ENCODE measurements at regions not wholly inside any gene's neighbourhood (a gene's known extent, or its start where the extent isn't known, plus 50 kb on each side); places are given as distances from the start of the nearest gene placed in this dataset.

- H3K27ac Mint-ChIP-seq: no peak overlapping the region
- H3K4me3 Mint-ChIP-seq: no peak overlapping the region
- peaks cover 11% of the 10 kb centered on the region for H3K27me3 Mint-ChIP-seq
- no peak for DNase-seq (ENCODE audit: low spot score in 2 of 2)
- no peaks in the 10 kb centered on the region for H3K4me1 Mint-ChIP-seq
- no peaks in the 10 kb centered on the region for H3K9me3 Mint-ChIP-seq
- no peaks in the 10 kb centered on the region for H3K36me3 Mint-ChIP-seq
- no peak for ATAC-seq (ENCODE audit: low read depth)
Measured at GRCh38 chr14:54310151-54310850, 86.5 kb upstream of the CDKN3 start.

DNA sequence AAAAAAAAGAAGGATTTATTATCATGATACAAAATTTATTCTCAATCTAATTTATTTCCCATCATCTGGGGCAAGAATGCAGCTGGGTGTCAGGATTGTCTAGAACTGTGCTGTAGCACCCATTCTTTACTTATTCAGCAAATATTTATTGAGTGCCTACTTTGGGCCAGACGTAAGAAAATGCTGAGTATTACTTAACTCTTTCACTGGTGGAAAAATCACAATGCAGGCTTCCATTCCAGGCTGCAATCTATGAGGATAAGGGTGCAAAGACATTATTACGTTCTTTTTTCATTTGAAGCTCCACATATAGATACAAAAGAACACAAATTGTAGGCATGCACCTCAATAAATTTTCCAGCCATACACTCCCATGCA, 86.0 kb upstream of the CDKN3 start:
- no peak overlapping the region for H3K27ac Mint-ChIP-seq
- no peaks in the 10 kb centered on the region for H3K4me1 Mint-ChIP-seq
- no peaks in the 10 kb centered on the region for H3K36me3 Mint-ChIP-seq
- H3K27me3 Mint-ChIP-seq: peaks cover 11% of the 10 kb centered on the region
- DNase-seq (ENCODE audit: low spot score in 2 of 2) (no peak), ATAC-seq (ENCODE audit: low read depth) (no peak)
- H3K4me3 Mint-ChIP-seq: no peak overlapping the region
- H3K9me3 Mint-ChIP-seq: no peaks in the 10 kb centered on the region

- Mint-ChIP-seq H3K4me3 (no peak overlapping the region), H3K27ac (no peak overlapping the region), H3K36me3 (no peaks in the 10 kb centered on the region), H3K9me3 (no peaks in the 10 kb centered on the region), H3K27me3 (peaks cover 11% of the 10 kb centered on the region), H3K4me1 (no peaks in the 10 kb centered on the region)
- DNase-seq (ENCODE audit: low spot score in 2 of 2): no peak
- no peak for ATAC-seq (ENCODE audit: low read depth)
Measured at GRCh38 chr14:54312166-54312801, 84.5 kb upstream of the CDKN3 start.

DNA sequence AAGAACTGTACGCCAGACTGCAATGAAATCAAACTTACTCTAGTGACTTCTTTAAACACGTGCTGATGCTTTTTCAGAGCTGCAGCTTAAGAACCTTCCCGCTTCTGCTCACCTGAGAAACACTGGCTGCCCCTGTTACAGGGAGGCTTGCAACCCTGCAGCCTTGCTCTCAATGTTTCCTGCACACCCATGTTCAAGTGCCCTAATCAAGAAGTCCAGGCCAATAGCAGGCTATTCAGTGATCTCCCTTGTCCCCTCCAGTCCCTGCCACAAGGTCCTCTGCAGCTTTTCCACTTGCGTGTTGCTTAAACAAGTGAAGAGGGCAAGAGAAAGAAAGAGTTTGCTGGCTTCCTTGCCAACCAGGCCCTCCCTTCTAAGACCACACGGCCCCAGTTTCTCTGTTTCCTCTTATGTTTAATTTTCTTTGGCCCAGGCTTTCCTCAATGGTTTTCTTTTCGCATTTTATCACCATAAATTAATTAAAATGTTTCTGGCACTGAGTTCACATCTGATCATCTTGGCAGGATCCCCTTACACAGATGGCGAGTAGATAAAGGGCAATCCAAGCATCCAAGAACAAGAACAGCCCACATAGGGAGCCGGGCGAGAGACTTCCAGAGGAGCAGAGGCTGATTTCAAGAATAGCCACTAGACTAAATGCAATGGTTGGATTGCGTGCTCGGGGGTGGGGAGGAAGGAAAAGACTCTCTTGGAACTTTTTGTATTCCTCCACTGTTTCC, 82.3 kb upstream of the CDKN3 start:
- Mint-ChIP-seq H3K9me3 (no peaks in the 10 kb centered on the region), H3K27me3 (peaks cover 11% of the 10 kb centered on the region), H3K4me1 (no peaks in the 10 kb centered on the region), H3K36me3 (no peaks in the 10 kb centered on the region), H3K4me3 (no peak overlapping the region), H3K27ac (no peak overlapping the region)
- ATAC-seq (ENCODE audit: low read depth) (no peak), DNase-seq (ENCODE audit: low spot score in 2 of 2) (no peak)

- no peak for ATAC-seq (ENCODE audit: low read depth)
- H3K4me3 Mint-ChIP-seq: no peak overlapping the region
Measured at GRCh38 chr14:54316652-54317051, 80.2 kb upstream of the CDKN3 start.

DNA sequence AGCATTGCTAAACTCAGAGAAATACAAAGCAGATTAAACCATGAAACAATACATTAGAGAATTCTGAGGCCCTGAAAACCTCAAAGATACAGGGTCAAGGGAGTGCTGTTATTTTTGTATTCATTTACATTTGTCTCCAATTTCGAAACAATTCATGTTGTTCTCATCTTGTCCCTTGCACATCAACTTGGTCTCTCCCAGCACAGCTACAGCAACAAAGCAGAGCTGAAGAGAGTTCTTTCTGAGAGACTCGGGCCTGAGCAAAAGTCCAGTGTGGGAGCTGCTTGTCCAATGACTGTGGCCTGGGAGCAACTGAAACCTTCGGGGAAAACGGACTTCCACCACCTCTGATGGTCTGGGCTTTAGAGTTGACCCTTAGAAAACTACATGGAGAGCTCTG, 79.4 kb upstream of the CDKN3 start:
- no peaks in the 10 kb centered on the region for H3K36me3 Mint-ChIP-seq

More at GRCh38 chr14:54316652-54317051, 80.2 kb upstream of the CDKN3 start:
- Mint-ChIP-seq H3K4me1 (no peaks in the 10 kb centered on the region), H3K36me3 (no peaks in the 10 kb centered on the region), H3K27me3 (peaks cover 10% of the 10 kb centered on the region), H3K9me3 (no peaks in the 10 kb centered on the region), H3K27ac (no peak overlapping the region)
- DNase-seq (ENCODE audit: low spot score in 2 of 2): no peak

DNA sequence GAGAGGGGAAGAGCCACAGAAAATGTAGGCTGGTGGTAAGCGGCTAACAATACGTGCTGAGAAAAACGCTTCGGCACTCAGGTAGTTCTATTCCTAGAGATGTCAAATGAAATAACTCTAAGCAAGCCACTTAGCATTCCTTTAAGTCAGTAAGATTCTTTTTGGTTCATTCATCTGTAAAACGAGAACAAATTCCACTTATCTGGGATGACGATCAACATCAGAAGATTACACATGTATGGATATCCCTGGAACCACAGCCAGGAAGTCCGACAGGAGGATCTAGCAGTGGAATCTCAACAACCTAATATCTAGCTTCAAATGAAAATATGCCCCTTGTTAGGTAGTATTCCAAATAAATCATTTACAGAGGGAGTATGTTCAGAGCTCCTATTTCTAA, 74.6 kb upstream of the CDKN3 start:
- Mint-ChIP-seq H3K4me3 (no peak overlapping the region), H3K4me1 (no peaks in the 10 kb centered on the region), H3K36me3 (no peaks in the 10 kb centered on the region), H3K27ac (no peak overlapping the region), H3K9me3 (no peaks in the 10 kb centered on the region), H3K27me3 (peaks cover 9% of the 10 kb centered on the region)
- DNase-seq (ENCODE audit: low spot score in 2 of 2): no peak
- ATAC-seq (ENCODE audit: low read depth): no peak

More for the DNA sequence above, 79.4 kb upstream of the CDKN3 start:
- Mint-ChIP-seq H3K27ac (no peak overlapping the region), H3K4me1 (no peaks in the 10 kb centered on the region), H3K9me3 (no peaks in the 10 kb centered on the region), H3K27me3 (peaks cover 10% of the 10 kb centered on the region), H3K4me3 (no peak overlapping the region)
- ATAC-seq (ENCODE audit: low read depth) (no peak), DNase-seq (ENCODE audit: low spot score in 2 of 2) (no peak)

GRCh38 chr14:54322701-54323337, 74.0 kb upstream of the CDKN3 start:
- no peak for ATAC-seq (ENCODE audit: low read depth)

DNA sequence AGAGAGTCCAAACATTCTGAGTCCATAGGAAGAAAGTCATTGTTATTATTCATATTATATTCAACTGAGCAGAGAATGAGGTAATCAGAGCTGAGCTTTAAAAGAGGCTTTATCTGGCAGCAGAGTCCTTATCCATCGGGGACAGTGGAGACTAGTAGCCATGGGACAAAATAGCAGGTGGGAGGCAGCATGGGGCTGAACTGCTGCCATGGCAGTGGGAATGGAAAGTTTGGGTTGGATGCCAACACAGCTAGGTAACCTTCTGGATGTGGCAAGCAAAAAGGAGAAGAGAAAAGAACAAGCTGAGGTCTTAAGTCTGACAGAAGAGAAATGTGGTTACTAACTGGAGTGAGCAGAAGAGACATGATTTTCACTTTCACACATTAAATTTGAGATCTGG, 71.0 kb upstream of the CDKN3 start:
- H3K4me3 Mint-ChIP-seq: no peak overlapping the region
- no peaks in the 10 kb centered on the region for H3K4me1 Mint-ChIP-seq
- H3K36me3 Mint-ChIP-seq: no peaks in the 10 kb centered on the region
- H3K27ac Mint-ChIP-seq: no peak overlapping the region
- DNase-seq (ENCODE audit: low spot score in 2 of 2) (no peak), ATAC-seq (ENCODE audit: low read depth) (no peak)
- peaks cover 13% of the 10 kb centered on the region for H3K27me3 Mint-ChIP-seq
- H3K9me3 Mint-ChIP-seq: no peaks in the 10 kb centered on the region

More at GRCh38 chr14:54322701-54323337, 74.0 kb upstream of the CDKN3 start:
- Mint-ChIP-seq H3K27me3 (peaks cover 9% of the 10 kb centered on the region), H3K4me3 (no peak overlapping the region), H3K27ac (no peak overlapping the region), H3K4me1 (no peaks in the 10 kb centered on the region), H3K36me3 (no peaks in the 10 kb centered on the region), H3K9me3 (no peaks in the 10 kb centered on the region)
- no peak for DNase-seq (ENCODE audit: low spot score in 2 of 2)

GRCh38 chr14:54329082-54329695, 67.6 kb upstream of the CDKN3 start:
- H3K9me3 Mint-ChIP-seq: no peaks in the 10 kb centered on the region
- H3K27me3 Mint-ChIP-seq: peaks cover 10% of the 10 kb centered on the region
- DNase-seq (ENCODE audit: low spot score in 2 of 2) (no peak), ATAC-seq (ENCODE audit: low read depth) (peak; percentile 22)
- H3K4me3 Mint-ChIP-seq: no peak overlapping the region
- no peaks in the 10 kb centered on the region for H3K4me1 Mint-ChIP-seq
- H3K27ac Mint-ChIP-seq: no peak overlapping the region
- no peaks in the 10 kb centered on the region for H3K36me3 Mint-ChIP-seq

DNA sequence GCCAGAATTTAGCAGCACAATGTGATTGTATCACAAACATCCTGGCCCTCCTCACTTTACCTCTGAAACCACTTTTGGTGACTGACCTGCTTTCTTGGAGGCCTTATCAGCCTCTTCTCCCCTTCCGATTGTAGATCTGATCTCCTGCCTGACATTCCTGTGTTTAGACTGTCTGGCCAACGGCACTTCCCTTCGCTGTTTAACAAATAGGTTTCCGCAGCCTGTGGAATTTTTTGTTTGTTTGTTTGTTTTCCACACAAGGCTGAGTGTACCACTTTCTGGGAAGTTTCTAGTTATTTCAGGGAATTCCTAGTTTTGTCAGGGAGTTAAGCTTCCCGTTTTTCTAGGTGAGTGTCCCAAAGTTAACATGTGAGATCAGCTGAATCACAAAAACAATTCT, 65.9 kb upstream of the CDKN3 start:
- ATAC-seq (ENCODE audit: low read depth) (no peak), DNase-seq (ENCODE audit: low spot score in 2 of 2) (no peak)
- H3K4me3 Mint-ChIP-seq: no peak overlapping the region
- H3K27ac Mint-ChIP-seq: no peak overlapping the region
- H3K4me1 Mint-ChIP-seq: no peaks in the 10 kb centered on the region
- H3K9me3 Mint-ChIP-seq: no peaks in the 10 kb centered on the region
- H3K27me3 Mint-ChIP-seq: peaks cover 8% of the 10 kb centered on the region
- H3K36me3 Mint-ChIP-seq: no peaks in the 10 kb centered on the region

DNA sequence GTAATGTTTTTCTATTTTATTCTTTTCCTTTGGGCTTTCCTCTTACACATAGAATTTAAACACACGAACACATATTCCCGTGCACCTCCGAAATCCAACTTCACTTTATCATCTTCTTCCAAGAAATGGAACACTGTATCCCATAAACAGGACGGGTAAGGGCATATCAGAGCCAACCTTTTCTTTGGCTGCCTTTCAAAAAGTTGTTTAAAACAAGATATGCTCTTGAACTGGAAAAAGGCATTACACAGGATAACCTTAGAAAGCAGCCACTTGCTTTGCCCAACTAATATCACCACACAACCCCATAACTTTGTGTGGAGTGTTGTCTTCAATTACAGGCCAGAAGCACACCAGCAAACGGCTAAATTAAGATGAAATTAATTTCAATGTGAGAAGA, 65.3 kb upstream of the CDKN3 start:
- no peak for ATAC-seq (ENCODE audit: low read depth)
- H3K27me3 Mint-ChIP-seq: peaks cover 8% of the 10 kb centered on the region
- H3K4me1 Mint-ChIP-seq: no peaks in the 10 kb centered on the region
- H3K9me3 Mint-ChIP-seq: no peaks in the 10 kb centered on the region
- no peaks in the 10 kb centered on the region for H3K36me3 Mint-ChIP-seq
- no peak for DNase-seq (ENCODE audit: low spot score in 2 of 2)
- no peak overlapping the region for H3K4me3 Mint-ChIP-seq
- H3K27ac Mint-ChIP-seq: no peak overlapping the region

DNA sequence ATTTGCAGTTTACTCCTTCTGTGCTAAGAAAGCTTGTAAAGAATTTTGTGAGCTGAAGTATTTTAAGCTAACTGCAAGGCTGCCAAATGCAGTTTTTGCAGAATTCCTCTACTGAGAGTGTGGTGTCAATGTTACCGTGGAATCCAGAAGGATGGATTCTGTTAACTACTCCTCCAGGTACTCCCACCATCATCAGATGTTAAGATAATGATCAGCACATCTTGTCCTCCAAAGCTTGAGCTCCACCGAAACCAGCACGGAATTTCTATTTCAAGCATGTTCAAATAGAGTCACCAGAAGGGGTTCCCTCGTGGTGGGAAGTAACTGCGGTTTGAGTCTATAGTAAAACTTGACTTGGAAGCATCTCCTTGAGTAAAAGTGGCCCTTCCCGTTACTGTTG, 64.3 kb upstream of the CDKN3 start:
- H3K4me1 Mint-ChIP-seq: no peaks in the 10 kb centered on the region

GRCh38 chr14:54333511-54333910, 63.3 kb upstream of the CDKN3 start:
- H3K27ac Mint-ChIP-seq: no peak overlapping the region
- H3K4me3 Mint-ChIP-seq: no peak overlapping the region
- DNase-seq (ENCODE audit: low spot score in 2 of 2) (no peak), ATAC-seq (ENCODE audit: low read depth) (no peak)
- no peaks in the 10 kb centered on the region for H3K9me3 Mint-ChIP-seq
- H3K36me3 Mint-ChIP-seq: no peaks in the 10 kb centered on the region
- H3K4me1 Mint-ChIP-seq: no peaks in the 10 kb centered on the region
- H3K27me3 Mint-ChIP-seq: peaks cover 8% of the 10 kb centered on the region

More for the DNA sequence above, 64.3 kb upstream of the CDKN3 start:
- ATAC-seq (ENCODE audit: low read depth): no peak
- DNase-seq (ENCODE audit: low spot score in 2 of 2): no peak
- Mint-ChIP-seq H3K9me3 (no peaks in the 10 kb centered on the region), H3K36me3 (no peaks in the 10 kb centered on the region), H3K4me3 (no peak overlapping the region), H3K27me3 (peaks cover 8% of the 10 kb centered on the region), H3K27ac (no peak overlapping the region)
